Suprapubic skin (tissue), 3 donors: ENCODE measurements at regions not wholly inside any gene's neighbourhood (a gene's known extent, or its start where the extent isn't known, plus 50 kb on each side); places are given as distances from the start of the nearest gene placed in this dataset.

Experiments used
- POLR2A ChIP-seq, 2 donors: fragments of 450-650 bp; IDR thresholded peaks; one replicate each; pipeline ENCODE4 v1.6.1; 2017; ENCODE audit warnings: antibody characterized with exemption in 2 of 2, mild to moderate bottlenecking in 2 of 2, moderate library complexity in 2 of 2
- TF ChIP-seq, protein P1 (sequence below), 2 donors: fragments of 200-600 bp in 1 of 2; fragments of 450-650 bp in 1 of 2; sonication (generic) in 1 of 2; IDR thresholded peaks; one replicate each; pipeline ENCODE4 v1.5.1; 2016 to 2019; ENCODE audit warnings: antibody characterized with exemption in 2 of 2, mild to moderate bottlenecking in 1 of 2, moderate library complexity in 1 of 2

- TF ChIP-seq, protein P1, sequence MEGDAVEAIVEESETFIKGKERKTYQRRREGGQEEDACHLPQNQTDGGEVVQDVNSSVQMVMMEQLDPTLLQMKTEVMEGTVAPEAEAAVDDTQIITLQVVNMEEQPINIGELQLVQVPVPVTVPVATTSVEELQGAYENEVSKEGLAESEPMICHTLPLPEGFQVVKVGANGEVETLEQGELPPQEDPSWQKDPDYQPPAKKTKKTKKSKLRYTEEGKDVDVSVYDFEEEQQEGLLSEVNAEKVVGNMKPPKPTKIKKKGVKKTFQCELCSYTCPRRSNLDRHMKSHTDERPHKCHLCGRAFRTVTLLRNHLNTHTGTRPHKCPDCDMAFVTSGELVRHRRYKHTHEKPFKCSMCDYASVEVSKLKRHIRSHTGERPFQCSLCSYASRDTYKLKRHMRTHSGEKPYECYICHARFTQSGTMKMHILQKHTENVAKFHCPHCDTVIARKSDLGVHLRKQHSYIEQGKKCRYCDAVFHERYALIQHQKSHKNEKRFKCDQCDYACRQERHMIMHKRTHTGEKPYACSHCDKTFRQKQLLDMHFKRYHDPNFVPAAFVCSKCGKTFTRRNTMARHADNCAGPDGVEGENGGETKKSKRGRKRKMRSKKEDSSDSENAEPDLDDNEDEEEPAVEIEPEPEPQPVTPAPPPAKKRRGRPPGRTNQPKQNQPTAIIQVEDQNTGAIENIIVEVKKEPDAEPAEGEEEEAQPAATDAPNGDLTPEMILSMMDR (IDR thresholded peaks at IDR 0.05): no peak
- no peak for TF ChIP-seq POLR2A (IDR thresholded peaks at IDR 0.05)
These were observed 1225.3 kb downstream of the SLITRK5 start for GRCh38 chr13:88896466-88896865.
